HG03378 (cell line): ENCODE measurements at regions not wholly inside any gene's neighbourhood (a gene's known extent, or its start where the extent isn't known, plus 50 kb on each side); places are given as distances from the start of the nearest gene placed in this dataset.

Source experiments
- ATAC-seq: cut with Tn5 transposase; IDR thresholded peaks from one replicate; pipeline ENCODE4 v1.9.1; 2021; ENCODE audit warnings: mild to moderate bottlenecking, moderate library complexity; ENCODE audit not compliant: unreplicated experiment

DNA sequence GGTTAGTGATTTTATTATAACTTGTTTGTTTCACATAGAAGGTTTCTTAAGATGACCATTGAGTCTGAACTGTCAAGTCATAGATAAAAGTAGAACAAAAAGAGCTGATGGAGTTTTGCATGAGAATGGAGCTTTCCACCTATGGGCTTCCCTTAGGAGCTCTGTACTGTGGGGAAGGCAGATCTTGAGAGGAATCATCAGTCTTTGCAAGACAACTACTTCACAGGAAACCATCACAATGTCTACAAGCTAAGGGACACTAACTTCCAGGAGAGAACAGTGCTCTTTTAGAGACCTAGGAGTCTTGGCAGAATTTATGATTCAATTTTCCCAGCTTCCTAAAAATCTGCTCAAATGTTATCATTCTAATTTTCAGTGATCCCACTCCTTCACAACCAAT, 78.2 kb downstream of the FBXO5 start:
- ATAC-seq, result no peak

DNA sequence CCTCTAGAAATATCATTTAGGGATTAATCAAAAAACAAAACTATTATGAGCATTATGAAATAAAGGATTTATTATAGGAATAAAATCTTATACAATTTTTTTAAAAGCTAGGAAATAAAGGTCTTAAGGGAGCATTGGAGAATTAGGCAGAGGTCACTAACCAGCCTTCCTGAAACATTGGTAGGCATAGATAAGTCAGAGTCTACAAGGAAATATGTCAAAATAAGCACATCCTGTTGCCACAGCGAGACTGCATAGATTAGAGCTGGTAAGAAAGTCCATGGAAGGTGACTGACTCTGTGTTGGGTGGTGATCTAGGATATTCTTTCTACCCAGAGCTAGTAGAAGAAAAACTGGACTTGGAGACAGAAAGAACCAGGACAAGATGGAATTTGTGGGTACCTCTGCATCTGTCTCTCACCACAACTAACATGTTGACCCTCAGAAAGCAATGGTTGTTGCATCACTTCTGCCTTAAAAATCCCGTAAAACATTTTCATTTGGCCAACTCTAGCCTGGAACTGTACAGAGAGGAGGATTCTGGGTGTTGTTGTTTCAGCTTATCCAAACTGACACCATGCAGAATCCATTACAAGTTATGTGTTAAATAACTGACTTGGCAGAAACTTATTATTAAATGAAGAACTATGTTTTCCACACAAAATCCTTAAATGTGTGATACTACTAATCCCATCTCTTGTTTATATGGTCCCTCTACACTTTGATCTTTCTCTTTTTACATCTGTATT, 77.1 kb downstream of the FBXO5 start:
- no peak for ATAC-seq

DNA sequence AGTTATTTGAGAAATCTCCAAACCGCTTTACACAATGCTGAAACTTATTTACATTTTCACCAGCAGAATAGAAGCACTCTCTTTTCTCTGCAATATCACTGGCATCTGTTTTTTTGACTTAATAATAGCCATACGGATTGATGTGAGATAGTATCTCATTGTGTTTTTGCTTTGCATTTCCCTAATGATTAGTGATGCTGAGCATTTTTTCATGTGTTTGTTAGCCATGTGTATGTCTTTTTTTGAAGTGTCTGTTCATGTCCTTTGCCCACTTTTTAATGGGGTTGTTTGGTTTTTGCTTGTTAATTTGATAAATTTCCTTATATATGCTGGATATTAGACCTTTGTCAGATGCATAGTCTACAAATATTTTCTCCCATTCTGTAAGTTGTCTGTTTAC, 73.6 kb downstream of the FBXO5 start:
- ATAC-seq, result no peak

DNA sequence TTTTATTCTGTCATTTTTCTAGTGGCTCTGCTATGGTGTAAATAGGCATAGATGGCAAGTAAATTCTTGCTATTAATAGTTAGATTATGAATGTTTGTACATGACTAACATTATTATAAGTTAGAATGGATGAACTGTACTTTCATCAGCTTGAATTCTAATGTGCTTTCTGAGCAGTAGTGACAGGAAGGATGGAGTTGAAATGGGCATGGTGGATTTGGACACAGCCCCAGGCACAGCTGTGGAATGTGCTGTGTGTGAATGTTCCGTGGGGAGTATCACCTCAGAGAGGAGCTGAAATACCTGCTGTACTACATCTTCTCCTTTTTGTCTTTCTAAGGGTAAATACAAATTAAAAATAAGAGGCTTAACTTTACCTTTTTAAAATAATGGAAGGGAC, 66.8 kb downstream of the FBXO5 start:
- no peak for ATAC-seq

DNA sequence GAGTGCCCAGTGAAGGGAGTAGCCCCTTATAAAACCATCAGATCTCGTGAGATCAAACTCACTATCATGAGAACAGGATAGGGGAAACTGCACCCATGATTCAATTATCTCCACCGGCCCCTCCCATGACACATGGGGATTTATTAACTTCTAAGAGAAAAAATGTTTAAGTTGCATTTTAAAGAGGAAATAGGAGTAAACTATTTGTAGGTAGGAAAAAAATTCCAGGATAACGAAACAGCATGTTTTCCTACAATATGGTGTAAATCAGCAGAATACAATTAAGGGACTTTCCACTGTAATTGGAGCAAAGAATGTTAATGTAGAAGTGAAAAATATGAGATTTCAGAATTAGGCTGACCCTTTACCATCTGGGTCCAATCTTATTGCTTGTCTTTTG, 63.9 kb downstream of the FBXO5 start:
- no peak for ATAC-seq

DNA sequence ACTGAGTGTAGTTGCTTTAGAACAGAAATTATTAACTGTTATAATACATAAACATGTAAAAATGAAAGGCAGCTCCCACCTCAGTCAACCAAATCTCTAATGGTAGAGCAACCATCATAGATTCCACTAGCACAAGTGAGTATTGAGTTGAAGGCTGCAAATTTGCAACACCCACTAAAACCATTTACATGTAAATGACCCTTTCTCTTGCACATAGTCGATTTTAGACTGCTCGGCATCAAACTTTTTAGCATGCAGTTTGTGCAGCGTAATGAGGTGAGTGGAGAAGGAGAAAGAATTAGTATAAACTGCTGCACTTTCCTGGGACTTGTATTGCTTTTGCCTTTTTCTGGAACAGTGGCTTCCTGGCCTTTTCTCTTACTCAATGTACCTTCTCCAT, 62.8 kb downstream of the FBXO5 start:
- no peak for ATAC-seq
